ENCODE measurements at regions not wholly inside any gene's neighbourhood (a gene's known extent, or its start where the extent isn't known, plus 50 kb on each side); places are given as distances from the start of the nearest gene placed in this dataset.

DNA sequence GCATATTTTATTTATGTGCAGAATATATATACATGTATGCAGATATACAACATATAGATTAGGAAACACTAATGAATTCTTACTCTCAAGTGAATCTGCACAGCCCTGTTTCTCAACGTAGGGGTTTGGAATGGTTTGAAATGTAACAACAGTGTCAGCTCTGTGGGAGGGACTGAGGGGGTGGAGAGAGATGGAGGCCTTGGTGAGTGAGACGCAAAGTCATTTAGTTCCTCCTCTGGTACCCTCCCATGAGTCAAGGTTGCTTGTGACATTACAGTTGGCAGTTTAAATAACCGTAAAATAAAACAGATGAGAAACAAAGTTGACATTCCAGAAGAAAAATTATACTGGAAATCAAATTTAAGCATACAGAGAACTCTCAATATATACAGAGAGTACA, 313.0 kb upstream of the PRKD1 start:
- TF ChIP-seq, protein P1, sequence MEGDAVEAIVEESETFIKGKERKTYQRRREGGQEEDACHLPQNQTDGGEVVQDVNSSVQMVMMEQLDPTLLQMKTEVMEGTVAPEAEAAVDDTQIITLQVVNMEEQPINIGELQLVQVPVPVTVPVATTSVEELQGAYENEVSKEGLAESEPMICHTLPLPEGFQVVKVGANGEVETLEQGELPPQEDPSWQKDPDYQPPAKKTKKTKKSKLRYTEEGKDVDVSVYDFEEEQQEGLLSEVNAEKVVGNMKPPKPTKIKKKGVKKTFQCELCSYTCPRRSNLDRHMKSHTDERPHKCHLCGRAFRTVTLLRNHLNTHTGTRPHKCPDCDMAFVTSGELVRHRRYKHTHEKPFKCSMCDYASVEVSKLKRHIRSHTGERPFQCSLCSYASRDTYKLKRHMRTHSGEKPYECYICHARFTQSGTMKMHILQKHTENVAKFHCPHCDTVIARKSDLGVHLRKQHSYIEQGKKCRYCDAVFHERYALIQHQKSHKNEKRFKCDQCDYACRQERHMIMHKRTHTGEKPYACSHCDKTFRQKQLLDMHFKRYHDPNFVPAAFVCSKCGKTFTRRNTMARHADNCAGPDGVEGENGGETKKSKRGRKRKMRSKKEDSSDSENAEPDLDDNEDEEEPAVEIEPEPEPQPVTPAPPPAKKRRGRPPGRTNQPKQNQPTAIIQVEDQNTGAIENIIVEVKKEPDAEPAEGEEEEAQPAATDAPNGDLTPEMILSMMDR (conservative IDR thresholded peaks at IDR 0.05): no peak
- H3K36me3 Mint-ChIP-seq (ENCODE audit: insufficient read depth in 1 of 3, low read depth in 3 of 3): no peaks in the 10 kb centered on the region; a peak in 1 of 7 replicates
- H2BK120ac ChIP-seq (ENCODE audit: low read depth, low read length, poor library complexity, severe bottlenecking): no peak overlapping the region

More for the DNA sequence above, 313.0 kb upstream of the PRKD1 start:
- Histone ChIP-seq H4K5ac (ENCODE audit: insufficient read length, low read depth, low read length) (no peak overlapping the region), H3K79me2 (ENCODE audit: insufficient read depth, low read length) (no peaks in the 10 kb centered on the region), H3K56ac (ENCODE audit: insufficient read length, low read depth, low read length) (no peak overlapping the region), H3K4me2 (ENCODE audit: insufficient read depth, insufficient read length, low read length) (no peak overlapping the region), H2AK5ac (ENCODE audit: insufficient read length, low read length) (no peak overlapping the region), H2BK5ac (ENCODE audit: insufficient read length, low read length) (no peak overlapping the region), H4K91ac (ENCODE audit: insufficient read length, low read depth, low read length) (no peak overlapping the region), H4K8ac (replicated peaks; ENCODE audit: insufficient read length, low read depth, low read length) (no peak overlapping the region), H3T11ph (ENCODE audit: low read length) (no peak overlapping the region), H2BK20ac (ENCODE audit: low read depth, low read length, poor library complexity, severe bottlenecking) (no peak overlapping the region), H3K4ac (ENCODE audit: low read depth, low read length) (no peak overlapping the region), H2BK15ac (ENCODE audit: low read depth, low read length) (no peak overlapping the region), H3K27me3 (ENCODE audit: insufficient read depth, low read length) (no peaks in the 10 kb centered on the region), H3K18ac (ENCODE audit: insufficient read length, low read depth, low read length) (no peak overlapping the region), H3K79me1 (ENCODE audit: insufficient read depth, low read depth, low read length, poor library complexity, severe bottlenecking) (no peaks in the 10 kb centered on the region), H4K20me1 (ENCODE audit: control insufficient read depth, insufficient read depth, insufficient read length) (no peaks in the 10 kb centered on the region), H3K4me1 (ENCODE audit: insufficient read depth, low read length) (no peaks in the 10 kb centered on the region; the same call in 1 of the 2 replicates), H3K23me2 (ENCODE audit: insufficient read length, low read depth, low read length, poor library complexity, severe bottlenecking) (no peaks in the 10 kb centered on the region), H3K14ac (ENCODE audit: insufficient read depth, low read length) (no peak overlapping the region), H2AFZ (ENCODE audit: low read length) (no peak overlapping the region), H3K23ac (ENCODE audit: insufficient read length, low read depth, low read length) (no peak overlapping the region), H3K9ac (ENCODE audit: extremely low read depth, insufficient read length, low read length) (no peak overlapping the region), H3K9me3 (ENCODE audit: control insufficient read depth, low read depth, low read length) (no peaks in the 10 kb centered on the region), H3K27ac (ENCODE audit: insufficient read length, low read depth, low read length) (no peak overlapping the region), H2BK12ac (ENCODE audit: insufficient read length, low read depth, low read length) (no peak overlapping the region)
- Mint-ChIP-seq H3K4me3 (no peak overlapping the region), H3K4me1 (peaks cover 17 to 28% of the 10 kb centered on the region in 2 experiments), H3K9me3 (peaks cover 0 to 2% of the 10 kb centered on the region in 2 experiments; a peak in 3 of 5 replicates), H3K27ac (peak overlapping the region in 1 of 3 experiments; percentile 35; a peak in 1 of 7 replicates), H3K27me3 (ENCODE audit: low read depth) (no peaks in the 10 kb centered on the region)
- DNase-seq: no peak
- no CpG with 5 or more reads among the region's 3 CpGs for WGBS (ENCODE audit: extremely low coverage, insufficient read length, low lambda C conversion rate)

Data from H9 (cell line).